22Rv1 (cell line): ENCODE measurements at regions not wholly inside any gene's neighbourhood (a gene's known extent, or its start where the extent isn't known, plus 50 kb on each side); places are given as distances from the start of the nearest gene placed in this dataset.

Experiments
- ZFX ChIP-seq: fragments of 450-650 bp; IDR thresholded peaks from 2 replicates; pipeline ENCODE4 v1.6.1; 2017; ENCODE audit warnings: antibody characterized with exemption, borderline replicate concordance
- TF ChIP-seq, protein P1 (sequence below): fragments of 450-650 bp; IDR thresholded peaks from 2 replicates; pipeline ENCODE4 v1.5.1; 2017; ENCODE audit warnings: mild to moderate bottlenecking

DNA sequence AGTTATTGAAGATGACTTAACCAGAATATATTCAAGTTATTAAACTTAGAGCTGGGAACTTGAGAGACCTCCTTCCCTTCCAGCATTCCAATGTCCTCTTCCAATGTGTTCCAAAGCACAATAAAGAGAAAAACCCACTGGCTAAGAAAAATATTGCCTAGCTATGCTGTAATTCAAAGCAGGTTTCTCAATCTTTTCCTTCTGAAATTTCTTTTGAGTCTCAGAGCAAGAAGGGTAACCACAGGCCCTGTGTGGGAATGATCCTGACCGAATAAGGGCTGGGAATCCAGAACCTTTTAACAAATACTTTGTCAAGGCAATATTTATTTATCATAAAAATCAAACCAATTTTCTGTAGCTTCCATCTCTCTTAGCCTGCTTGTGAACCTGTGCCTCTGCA is 150.7 kb upstream of the SFRP2 start:
- TF ChIP-seq, protein P1, sequence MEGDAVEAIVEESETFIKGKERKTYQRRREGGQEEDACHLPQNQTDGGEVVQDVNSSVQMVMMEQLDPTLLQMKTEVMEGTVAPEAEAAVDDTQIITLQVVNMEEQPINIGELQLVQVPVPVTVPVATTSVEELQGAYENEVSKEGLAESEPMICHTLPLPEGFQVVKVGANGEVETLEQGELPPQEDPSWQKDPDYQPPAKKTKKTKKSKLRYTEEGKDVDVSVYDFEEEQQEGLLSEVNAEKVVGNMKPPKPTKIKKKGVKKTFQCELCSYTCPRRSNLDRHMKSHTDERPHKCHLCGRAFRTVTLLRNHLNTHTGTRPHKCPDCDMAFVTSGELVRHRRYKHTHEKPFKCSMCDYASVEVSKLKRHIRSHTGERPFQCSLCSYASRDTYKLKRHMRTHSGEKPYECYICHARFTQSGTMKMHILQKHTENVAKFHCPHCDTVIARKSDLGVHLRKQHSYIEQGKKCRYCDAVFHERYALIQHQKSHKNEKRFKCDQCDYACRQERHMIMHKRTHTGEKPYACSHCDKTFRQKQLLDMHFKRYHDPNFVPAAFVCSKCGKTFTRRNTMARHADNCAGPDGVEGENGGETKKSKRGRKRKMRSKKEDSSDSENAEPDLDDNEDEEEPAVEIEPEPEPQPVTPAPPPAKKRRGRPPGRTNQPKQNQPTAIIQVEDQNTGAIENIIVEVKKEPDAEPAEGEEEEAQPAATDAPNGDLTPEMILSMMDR = no peak
- TF ChIP-seq ZFX = no peak
